ENCODE measurements at regions not wholly inside any gene's neighbourhood (a gene's known extent, or its start where the extent isn't known, plus 50 kb on each side); places are given as distances from the start of the nearest gene placed in this dataset.

GRCh38 chr13:68345963-68346531 is 1115.9 kb upstream of the PCDH9 start:
- Histone ChIP-seq H3K4me2 (ENCODE audit: low read length) (no peak overlapping the region), H3K27ac (ENCODE audit: low read depth, low read length) (no peak overlapping the region), H3K9me3 (ENCODE audit: control insufficient read depth, insufficient read depth, low read length) (no peaks in the 10 kb centered on the region), H3K4me3 (ENCODE audit: low read length) (no peak overlapping the region), H3K4me1 (ENCODE audit: control insufficient read depth, low read length) (no peaks in the 10 kb centered on the region), H3F3A (ENCODE audit: control insufficient read depth, insufficient read depth) (no peaks in the 10 kb centered on the region), H3K36me3 (ENCODE audit: control insufficient read depth, low read length) (no peaks in the 10 kb centered on the region), H4K20me1 (ENCODE audit: control insufficient read depth, insufficient read depth, low read depth, low read length) (no peaks in the 10 kb centered on the region), H3K27me3 (ENCODE audit: control insufficient read depth, low read length) (no peaks in the 10 kb centered on the region), H3K9me2 (replicated peaks; ENCODE audit: control insufficient read depth, low read length) (no peaks in the 10 kb centered on the region), H3K79me2 (ENCODE audit: control insufficient read depth, low read length) (no peaks in the 10 kb centered on the region)
- no peak for TF ChIP-seq CTCF (IDR thresholded peaks at IDR 0.05; ENCODE audit: low read depth, low read length, poor library complexity, severe bottlenecking)
- TF ChIP-seq EZH2phosphoT487 (IDR thresholded peaks at IDR 0.05; ENCODE audit: borderline replicate concordance, low read length) = no peak

- no peaks in the 10 kb centered on the region for H3K9me3 ChIP-seq (ENCODE audit: control insufficient read depth, insufficient read depth, low read length)
- no peaks in the 10 kb centered on the region for H3K36me3 ChIP-seq (ENCODE audit: control insufficient read depth, low read length)
- no peaks in the 10 kb centered on the region for H3K4me1 ChIP-seq (ENCODE audit: control insufficient read depth, low read length)
- H3K9me2 ChIP-seq (replicated peaks; ENCODE audit: control insufficient read depth, low read length) = no peaks in the 10 kb centered on the region
- H3K79me2 ChIP-seq (ENCODE audit: control insufficient read depth, low read length) = no peaks in the 10 kb centered on the region
- H3K27ac ChIP-seq (ENCODE audit: low read depth, low read length) = no peak overlapping the region
- H4K20me1 ChIP-seq (ENCODE audit: control insufficient read depth, insufficient read depth, low read depth, low read length) = no peaks in the 10 kb centered on the region
- no peaks in the 10 kb centered on the region for H3K27me3 ChIP-seq (ENCODE audit: control insufficient read depth, low read length)
- no peak for TF ChIP-seq EZH2phosphoT487 (IDR thresholded peaks at IDR 0.05; ENCODE audit: borderline replicate concordance, low read length)
- TF ChIP-seq CTCF (IDR thresholded peaks at IDR 0.05; ENCODE audit: low read depth, low read length, poor library complexity, severe bottlenecking) = no peak
- H3K4me3 ChIP-seq (ENCODE audit: low read length) = no peak overlapping the region
- no peaks in the 10 kb centered on the region for H3F3A ChIP-seq (ENCODE audit: control insufficient read depth, insufficient read depth)
- no peak overlapping the region for H3K4me2 ChIP-seq (ENCODE audit: low read length)
Measured at GRCh38 chr13:68323124-68323523, 1093.0 kb upstream of the PCDH9 start.

- no peak for TF ChIP-seq CTCF (IDR thresholded peaks at IDR 0.05; ENCODE audit: low read depth, low read length, poor library complexity, severe bottlenecking)
- no peak for TF ChIP-seq EZH2phosphoT487 (IDR thresholded peaks at IDR 0.05; ENCODE audit: borderline replicate concordance, low read length)
- no peaks in the 10 kb centered on the region for H4K20me1 ChIP-seq (ENCODE audit: control insufficient read depth, insufficient read depth, low read depth, low read length)
- no peaks in the 10 kb centered on the region for H3K27me3 ChIP-seq (ENCODE audit: control insufficient read depth, low read length)
- H3K9me2 ChIP-seq (replicated peaks; ENCODE audit: control insufficient read depth, low read length) = no peaks in the 10 kb centered on the region
- H3K9me3 ChIP-seq (ENCODE audit: control insufficient read depth, insufficient read depth, low read length) = no peaks in the 10 kb centered on the region
- H3K4me3 ChIP-seq (ENCODE audit: low read length) = no peak overlapping the region
- no peaks in the 10 kb centered on the region for H3F3A ChIP-seq (ENCODE audit: control insufficient read depth, insufficient read depth)
- no peaks in the 10 kb centered on the region for H3K4me1 ChIP-seq (ENCODE audit: control insufficient read depth, low read length)
- no peak overlapping the region for H3K27ac ChIP-seq (ENCODE audit: low read depth, low read length)
- no peaks in the 10 kb centered on the region for H3K36me3 ChIP-seq (ENCODE audit: control insufficient read depth, low read length)
- no peak overlapping the region for H3K4me2 ChIP-seq (ENCODE audit: low read length)
- H3K79me2 ChIP-seq (ENCODE audit: control insufficient read depth, low read length) = no peaks in the 10 kb centered on the region
Measured at GRCh38 chr13:68319384-68319783, 1089.2 kb upstream of the PCDH9 start.

Measured in DOHH2 (cell line).